LNCAP (cell line): ENCODE measurements at regions not wholly inside any gene's neighbourhood (a gene's known extent, or its start where the extent isn't known, plus 50 kb on each side); places are given as distances from the start of the nearest gene placed in this dataset.

Experiments used
- TF ChIP-seq, protein P1 (sequence below): fragments of 450-650 bp; IDR thresholded peaks from 2 replicates; pipeline ENCODE4 v1.5.1; 2017; ENCODE audit warnings: mild to moderate bottlenecking

DNA sequence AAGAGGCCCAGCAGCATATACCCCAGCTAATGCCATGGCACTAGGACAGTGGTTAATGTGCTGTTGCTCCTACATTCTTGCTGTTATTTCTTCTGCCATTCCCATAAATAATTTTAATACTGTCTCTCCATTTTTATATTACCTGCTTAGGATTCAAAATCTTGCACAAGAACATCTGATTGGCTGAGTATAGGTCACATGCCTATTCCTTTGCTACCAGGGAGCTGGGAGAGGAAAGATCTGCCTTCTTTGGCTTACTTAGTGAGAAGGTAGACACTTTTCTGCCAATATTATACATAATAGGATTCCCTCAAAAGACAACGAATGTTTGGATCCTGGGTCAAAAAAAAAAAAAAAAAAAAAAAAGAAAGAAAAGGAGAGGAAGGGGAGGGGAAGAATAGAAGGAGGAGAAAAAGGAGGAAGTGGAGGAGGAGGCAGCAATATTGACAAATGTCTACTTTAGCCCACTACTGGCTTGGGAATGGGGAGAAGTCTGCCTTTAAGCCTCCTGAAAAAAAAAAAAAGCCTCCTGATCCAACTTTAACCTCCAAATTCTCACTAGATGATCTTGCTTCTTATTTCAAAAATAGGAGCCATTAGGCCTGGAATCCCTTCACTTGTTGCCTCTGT lies 134.5 kb upstream of the HNRNPU start:
- TF ChIP-seq, protein P1, sequence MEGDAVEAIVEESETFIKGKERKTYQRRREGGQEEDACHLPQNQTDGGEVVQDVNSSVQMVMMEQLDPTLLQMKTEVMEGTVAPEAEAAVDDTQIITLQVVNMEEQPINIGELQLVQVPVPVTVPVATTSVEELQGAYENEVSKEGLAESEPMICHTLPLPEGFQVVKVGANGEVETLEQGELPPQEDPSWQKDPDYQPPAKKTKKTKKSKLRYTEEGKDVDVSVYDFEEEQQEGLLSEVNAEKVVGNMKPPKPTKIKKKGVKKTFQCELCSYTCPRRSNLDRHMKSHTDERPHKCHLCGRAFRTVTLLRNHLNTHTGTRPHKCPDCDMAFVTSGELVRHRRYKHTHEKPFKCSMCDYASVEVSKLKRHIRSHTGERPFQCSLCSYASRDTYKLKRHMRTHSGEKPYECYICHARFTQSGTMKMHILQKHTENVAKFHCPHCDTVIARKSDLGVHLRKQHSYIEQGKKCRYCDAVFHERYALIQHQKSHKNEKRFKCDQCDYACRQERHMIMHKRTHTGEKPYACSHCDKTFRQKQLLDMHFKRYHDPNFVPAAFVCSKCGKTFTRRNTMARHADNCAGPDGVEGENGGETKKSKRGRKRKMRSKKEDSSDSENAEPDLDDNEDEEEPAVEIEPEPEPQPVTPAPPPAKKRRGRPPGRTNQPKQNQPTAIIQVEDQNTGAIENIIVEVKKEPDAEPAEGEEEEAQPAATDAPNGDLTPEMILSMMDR: no peak

DNA sequence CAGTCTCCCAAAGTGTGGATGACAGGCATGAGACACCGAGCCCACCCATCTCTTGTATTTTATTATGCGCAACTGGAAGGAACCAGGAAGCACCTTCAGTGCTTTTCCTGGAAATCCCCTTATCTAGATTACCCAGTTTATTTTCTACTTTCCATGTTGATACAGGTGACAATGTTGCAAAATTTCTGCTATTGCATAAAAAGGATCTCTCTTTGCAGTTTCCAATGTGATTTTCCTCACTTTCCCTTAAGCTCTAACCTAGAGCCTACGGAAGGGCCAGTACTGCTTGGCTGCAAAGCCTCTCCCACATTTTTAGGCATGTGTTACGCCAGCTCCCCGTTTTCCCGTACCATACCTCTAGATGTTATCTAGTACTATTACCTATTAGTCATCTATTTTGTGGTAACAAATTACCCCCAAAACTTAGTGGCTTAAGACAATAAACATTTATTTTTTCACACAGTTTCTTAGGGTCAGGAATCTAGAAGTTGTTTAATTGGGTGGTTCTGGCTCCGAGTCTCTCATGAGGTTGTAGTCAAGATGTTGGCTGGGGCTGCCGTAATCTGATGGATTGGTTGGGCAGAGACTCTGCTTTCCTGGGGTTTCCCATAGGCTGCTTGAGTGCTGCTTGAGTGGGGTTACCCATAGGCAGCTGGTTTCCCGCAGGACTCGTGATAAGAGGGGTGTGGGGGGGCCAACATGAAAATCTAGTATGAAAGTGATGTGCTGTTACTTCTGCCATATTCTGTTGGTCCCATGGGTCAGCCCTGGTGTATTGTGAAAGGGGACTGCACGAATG lies 131.5 kb upstream of the HNRNPU start:
- TF ChIP-seq, protein P1: no peak

DNA sequence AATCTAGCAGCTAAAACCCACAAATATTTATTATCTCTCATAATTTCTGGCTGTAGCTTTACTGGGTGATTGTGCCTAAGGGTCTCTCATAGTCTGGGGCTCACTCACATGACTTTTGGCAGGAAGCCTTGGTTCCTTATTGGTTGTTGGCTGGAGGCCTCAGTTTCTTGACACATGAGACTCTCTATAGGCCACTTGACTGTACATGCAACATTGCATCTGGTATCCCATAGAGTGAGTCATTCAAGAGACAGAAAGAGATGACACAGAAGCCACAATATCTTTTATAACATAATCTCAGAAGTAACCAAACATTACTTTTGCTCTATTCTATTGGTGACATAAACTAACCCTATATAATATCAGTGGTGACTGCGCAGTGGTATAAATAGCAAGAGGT lies 128.5 kb upstream of the HNRNPU start:
- TF ChIP-seq, protein P1: no peak

DNA sequence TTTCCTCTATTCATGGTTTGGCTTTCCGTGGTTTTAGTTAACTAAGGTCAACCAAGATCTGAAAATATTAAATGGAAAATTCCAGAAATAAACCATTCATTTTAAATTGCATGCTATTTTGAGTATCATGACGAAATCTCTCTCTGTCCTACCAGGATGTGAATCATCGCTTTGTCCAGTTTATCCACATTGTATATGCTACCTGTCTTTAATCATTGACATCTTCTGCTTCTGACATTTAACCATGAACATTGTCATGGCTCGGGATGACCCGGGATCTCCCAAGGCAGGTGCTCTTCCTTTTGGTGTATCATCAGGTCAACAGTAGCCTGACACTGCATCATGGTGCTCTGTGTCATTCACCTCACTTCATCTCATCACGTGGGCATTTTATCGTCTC lies 125.5 kb upstream of the HNRNPU start:
- TF ChIP-seq, protein P1: no peak

DNA sequence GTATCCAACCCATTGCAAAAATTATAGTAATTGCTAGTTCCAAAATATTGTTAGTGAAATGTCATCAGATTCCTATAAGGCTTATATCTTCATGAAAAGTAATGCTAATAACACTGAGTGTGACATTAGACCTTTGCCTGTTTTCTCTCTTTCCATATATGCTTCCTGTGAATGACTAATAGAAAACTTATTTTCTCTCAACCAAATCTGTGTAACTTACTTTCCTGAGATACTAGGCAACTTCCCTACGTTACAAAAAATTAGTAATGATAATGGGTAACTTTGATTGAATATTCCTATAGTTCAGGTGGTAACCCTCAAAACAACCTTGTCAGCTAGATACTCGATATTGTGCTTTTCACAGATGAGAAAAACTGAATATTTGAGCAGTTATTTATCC lies 124.2 kb upstream of the HNRNPU start:
- TF ChIP-seq, protein P1: no peak

DNA sequence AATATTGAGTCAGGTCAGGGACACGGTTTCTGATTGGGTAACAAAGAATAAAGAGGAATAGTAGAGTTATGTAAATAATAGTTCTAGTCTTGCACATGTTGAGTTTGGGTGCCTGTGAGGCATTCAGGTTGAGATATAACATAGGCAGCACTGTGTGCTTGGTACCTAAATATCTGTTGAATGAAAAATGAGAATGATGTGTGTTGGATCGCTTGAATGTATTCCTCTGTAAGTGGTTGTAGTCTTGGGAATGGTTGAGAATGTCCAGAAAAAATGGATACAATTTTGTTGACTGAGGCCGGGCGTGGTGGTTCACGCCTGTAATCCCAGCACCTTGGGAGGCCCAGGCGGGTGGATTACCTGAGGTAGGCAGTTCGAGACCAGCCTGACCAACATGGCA lies 116.3 kb upstream of the HNRNPU start:
- TF ChIP-seq, protein P1: no peak

DNA sequence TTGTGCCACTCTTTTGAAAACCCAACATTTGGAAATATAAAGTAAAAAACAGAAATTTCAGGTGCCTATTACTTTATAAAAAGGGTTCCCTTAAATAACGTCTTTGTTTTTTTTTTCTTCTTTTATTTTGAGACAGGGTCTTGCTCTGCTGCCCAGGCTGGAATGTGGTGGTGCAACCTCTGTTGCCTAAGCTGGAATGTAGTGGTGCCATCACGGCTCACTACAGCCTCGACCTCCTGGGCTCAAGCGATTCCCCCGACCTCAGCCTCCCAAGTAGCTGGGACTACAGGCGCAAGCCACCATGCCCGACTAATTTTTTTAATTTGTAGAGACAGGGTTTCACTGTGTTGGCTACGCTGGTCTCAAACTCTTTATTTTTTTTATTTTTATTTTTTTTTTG lies 110.2 kb upstream of the HNRNPU start:
- TF ChIP-seq, protein P1: no peak
